ENCODE measurements at regions not wholly inside any gene's neighbourhood (a gene's known extent, or its start where the extent isn't known, plus 50 kb on each side); places are given as distances from the start of the nearest gene placed in this dataset.

DNA sequence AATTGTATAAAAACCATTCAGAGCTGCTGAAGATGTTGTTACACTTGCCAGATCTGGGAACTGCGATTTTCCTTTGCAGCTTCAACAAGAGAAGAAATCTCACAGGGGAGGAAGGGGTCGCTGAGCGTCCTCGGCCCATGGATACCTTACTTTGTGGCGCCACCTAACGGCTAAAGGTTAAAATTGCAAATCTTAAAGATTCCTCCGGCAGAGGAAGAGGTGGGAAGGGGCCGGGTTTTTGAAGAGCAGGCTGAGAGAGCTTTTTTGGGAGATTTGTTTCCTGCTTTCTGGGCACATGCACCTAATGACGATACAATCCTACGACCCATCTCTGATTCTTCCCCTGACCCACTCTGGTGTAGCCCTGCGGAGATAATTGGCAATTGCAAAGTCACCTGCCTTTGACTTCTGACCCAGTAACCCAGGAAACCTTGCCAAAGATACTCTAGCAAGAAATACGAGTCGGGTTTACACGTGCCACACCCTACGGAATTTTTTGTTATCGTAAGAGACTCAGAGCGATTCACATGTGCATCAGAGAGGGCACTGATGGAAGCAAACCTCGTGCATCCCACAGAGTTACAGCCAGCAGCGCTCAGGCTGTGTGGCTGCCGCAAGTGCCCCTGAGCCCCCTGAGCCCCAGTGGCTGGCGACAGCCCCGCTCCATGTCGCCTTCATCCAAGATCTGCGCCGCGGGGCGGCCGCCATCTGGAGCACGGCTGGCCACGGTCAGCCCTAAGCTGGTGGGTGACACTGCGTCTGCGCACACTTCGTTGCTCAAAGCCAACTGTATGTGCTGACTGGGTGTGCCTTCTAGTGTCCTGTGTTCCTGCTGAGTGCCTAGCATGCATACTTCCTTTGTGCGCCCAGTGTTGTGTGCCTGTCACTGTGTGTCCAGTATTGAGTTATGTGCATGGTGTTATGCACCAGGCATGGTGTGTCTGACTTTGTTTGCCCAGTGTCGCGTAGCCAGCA, 55.2 kb upstream of the CHRNA7 start:
- H2AFZ ChIP-seq (ENCODE audit: low read depth, low read length) = no peak overlapping the region
- no peaks in the 10 kb centered on the region for H3K79me2 ChIP-seq (ENCODE audit: low read length)
- H3K36me3 ChIP-seq (replicated peaks; ENCODE audit: low read depth, low read length) = no peaks in the 10 kb centered on the region
- H3K9me3 ChIP-seq (ENCODE audit: insufficient read depth, low read length) = no peaks in the 10 kb centered on the region
- H3K4me2 ChIP-seq (ENCODE audit: low read length) = peak overlapping the region; percentile 39
- no peak overlapping the region for H3K9ac ChIP-seq (ENCODE audit: low read length)
- H3K27ac ChIP-seq (ENCODE audit: low read length) = no peak overlapping the region
- no peak overlapping the region for H3K4me3 ChIP-seq (ENCODE audit: low read length)
- no peak for TF ChIP-seq EZH2phosphoT487 (IDR thresholded peaks at IDR 0.05; ENCODE audit: low read depth)
- TF ChIP-seq, protein P1, sequence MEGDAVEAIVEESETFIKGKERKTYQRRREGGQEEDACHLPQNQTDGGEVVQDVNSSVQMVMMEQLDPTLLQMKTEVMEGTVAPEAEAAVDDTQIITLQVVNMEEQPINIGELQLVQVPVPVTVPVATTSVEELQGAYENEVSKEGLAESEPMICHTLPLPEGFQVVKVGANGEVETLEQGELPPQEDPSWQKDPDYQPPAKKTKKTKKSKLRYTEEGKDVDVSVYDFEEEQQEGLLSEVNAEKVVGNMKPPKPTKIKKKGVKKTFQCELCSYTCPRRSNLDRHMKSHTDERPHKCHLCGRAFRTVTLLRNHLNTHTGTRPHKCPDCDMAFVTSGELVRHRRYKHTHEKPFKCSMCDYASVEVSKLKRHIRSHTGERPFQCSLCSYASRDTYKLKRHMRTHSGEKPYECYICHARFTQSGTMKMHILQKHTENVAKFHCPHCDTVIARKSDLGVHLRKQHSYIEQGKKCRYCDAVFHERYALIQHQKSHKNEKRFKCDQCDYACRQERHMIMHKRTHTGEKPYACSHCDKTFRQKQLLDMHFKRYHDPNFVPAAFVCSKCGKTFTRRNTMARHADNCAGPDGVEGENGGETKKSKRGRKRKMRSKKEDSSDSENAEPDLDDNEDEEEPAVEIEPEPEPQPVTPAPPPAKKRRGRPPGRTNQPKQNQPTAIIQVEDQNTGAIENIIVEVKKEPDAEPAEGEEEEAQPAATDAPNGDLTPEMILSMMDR (IDR thresholded peaks at IDR 0.05; ENCODE audit: low read depth, low read length) = peak; percentile 88
- no peaks in the 10 kb centered on the region for H4K20me1 ChIP-seq (ENCODE audit: insufficient read depth, low read length)
- H3K4me1 ChIP-seq (ENCODE audit: low read length) = no peaks in the 10 kb centered on the region
- H3K27me3 ChIP-seq (ENCODE audit: low read depth, low read length) = peaks cover 2% of the 10 kb centered on the region; the same call in 1 of the 2 replicates

GRCh38 chr15:31975830-31976229, 54.5 kb upstream of the CHRNA7 start:
- no peak overlapping the region for H2AFZ ChIP-seq (ENCODE audit: low read depth, low read length)
- H3K79me2 ChIP-seq (ENCODE audit: low read length) = no peaks in the 10 kb centered on the region
- TF ChIP-seq, protein P1 (IDR thresholded peaks at IDR 0.05; ENCODE audit: low read depth, low read length) = no peak
- TF ChIP-seq EZH2phosphoT487 (IDR thresholded peaks at IDR 0.05; ENCODE audit: low read depth) = no peak
- H3K9me3 ChIP-seq (ENCODE audit: insufficient read depth, low read length) = no peaks in the 10 kb centered on the region
- no peaks in the 10 kb centered on the region for H3K4me1 ChIP-seq (ENCODE audit: low read length)
- H4K20me1 ChIP-seq (ENCODE audit: insufficient read depth, low read length) = no peaks in the 10 kb centered on the region
- H3K36me3 ChIP-seq (replicated peaks; ENCODE audit: low read depth, low read length) = no peaks in the 10 kb centered on the region
- no peak overlapping the region for H3K4me2 ChIP-seq (ENCODE audit: low read length)
- H3K27me3 ChIP-seq (ENCODE audit: low read depth, low read length) = no peaks in the 10 kb centered on the region
- no peak overlapping the region for H3K27ac ChIP-seq (ENCODE audit: low read length)
- no peak overlapping the region for H3K9ac ChIP-seq (ENCODE audit: low read length)
- H3K4me3 ChIP-seq (ENCODE audit: low read length) = no peak overlapping the region

DNA sequence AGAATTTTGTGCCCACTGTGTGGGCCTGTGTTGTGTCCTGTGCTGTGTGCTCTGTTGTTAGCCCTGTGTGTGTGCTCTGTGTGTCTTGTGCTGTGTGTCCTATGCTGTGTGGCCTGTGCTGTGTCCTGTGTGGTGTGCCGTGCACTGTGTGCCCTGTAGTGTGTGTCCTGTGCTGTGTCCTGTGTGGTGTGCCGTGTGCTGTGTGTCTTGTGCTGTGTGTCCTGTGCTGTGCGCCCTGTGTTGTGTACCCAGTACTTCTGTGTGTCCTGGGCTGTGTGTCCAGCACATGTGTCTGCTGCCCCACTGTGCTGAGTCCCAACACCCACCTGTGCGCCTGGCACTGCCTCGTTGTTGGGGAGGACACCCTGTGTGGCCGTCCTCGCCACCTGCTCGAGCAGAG, 53.2 kb upstream of the CHRNA7 start:
- no peak overlapping the region for H3K4me2 ChIP-seq (ENCODE audit: low read length)
- H3K79me2 ChIP-seq (ENCODE audit: low read length) = no peaks in the 10 kb centered on the region

More for the DNA sequence above, 53.2 kb upstream of the CHRNA7 start:
- Histone ChIP-seq H2AFZ (ENCODE audit: low read depth, low read length) (no peak overlapping the region), H3K9me3 (ENCODE audit: insufficient read depth, low read length) (no peaks in the 10 kb centered on the region), H3K4me1 (ENCODE audit: low read length) (no peaks in the 10 kb centered on the region), H3K27ac (ENCODE audit: low read length) (no peak overlapping the region), H3K9ac (ENCODE audit: low read length) (no peak overlapping the region), H4K20me1 (ENCODE audit: insufficient read depth, low read length) (no peaks in the 10 kb centered on the region), H3K27me3 (ENCODE audit: low read depth, low read length) (0 out of 2 replicates have a peak, but pooled peaks cover 5% of the 10 kb centered on the region), H3K4me3 (ENCODE audit: low read length) (no peak overlapping the region), H3K36me3 (replicated peaks; ENCODE audit: low read depth, low read length) (no peaks in the 10 kb centered on the region)
- TF ChIP-seq, protein P1 (IDR thresholded peaks at IDR 0.05; ENCODE audit: low read depth, low read length) = no peak
- TF ChIP-seq EZH2phosphoT487 (IDR thresholded peaks at IDR 0.05; ENCODE audit: low read depth) = no peak
